Ovary (tissue), 3 donors: ENCODE measurements at regions not wholly inside any gene's neighbourhood (a gene's known extent, or its start where the extent isn't known, plus 50 kb on each side); places are given as distances from the start of the nearest gene placed in this dataset.

Experiments used
- CTCF ChIP-seq, 3 donors: fragments of 450-650 bp in 2 of 3; fragments of 200-600 bp in 1 of 3; IDR thresholded peaks; one replicate each; pipeline versions ENCODE4 v1.5.1 to v1.8.0; 2016 to 2022; ENCODE audit warnings: antibody characterized with exemption in 3 of 3, mild to moderate bottlenecking in 1 of 3
- POLR2A ChIP-seq: fragments of 450-650 bp; IDR thresholded peaks from one replicate; pipeline ENCODE4 v1.6.1; 2017; ENCODE audit warnings: antibody characterized with exemption, mild to moderate bottlenecking, moderate library complexity
- donor health status: DM: no; HTN: no; CAD: no.

GRCh38 chr2:17232776-17233556 is 285.3 kb downstream of the RAD51AP2 start:
- no peak for TF ChIP-seq POLR2A
- TF ChIP-seq CTCF (IDR thresholded peaks at IDR 0.05): no peak
